HCT116 (cell line): ENCODE measurements at regions not wholly inside any gene's neighbourhood (a gene's known extent, or its start where the extent isn't known, plus 50 kb on each side); places are given as distances from the start of the nearest gene placed in this dataset.

Experiments used
- CBX3 ChIP-seq: IDR thresholded peaks from 2 replicates; pipeline ENCODE4 v1.6.1; 2012; ENCODE audit warnings: low read depth
- EZH2 ChIP-seq: fragments of 200-600 bp; sonication (generic); IDR thresholded peaks from 2 replicates; pipeline ENCODE4 v1.6.1; 2017; ENCODE audit warnings: antibody characterized with exemption, mixed run types
- EZH2phosphoT487 ChIP-seq: fragments of 200-600 bp; IDR thresholded peaks from 2 replicates; pipeline ENCODE4 v1.6.1; 2018; ENCODE audit warnings: antibody characterized with exemption, borderline replicate concordance
- JUND ChIP-seq: IDR thresholded peaks from 2 replicates; pipeline ENCODE4 v1.6.1; 2012
- POLR2A ChIP-seq: IDR thresholded peaks from 2 replicates; pipeline ENCODE4 v1.7.0; 2011; ENCODE audit warnings: borderline replicate concordance; ENCODE audit not compliant: insufficient read depth, insufficient read length; ENCODE audit errors: extremely low read depth
- POLR2AphosphoS5 ChIP-seq: IDR thresholded peaks from 2 replicates; pipeline ENCODE4 v1.6.1; 2011; ENCODE audit warnings: mild to moderate bottlenecking, low read depth, low read length, moderate library complexity
- SIN3A ChIP-seq: IDR thresholded peaks from 2 replicates; pipeline ENCODE4 v1.6.1; 2012; ENCODE audit warnings: low read depth
- SRF ChIP-seq: IDR thresholded peaks from 2 replicates; pipeline ENCODE4 v1.6.1; 2012; ENCODE audit warnings: low read depth
- ZBTB33 ChIP-seq: IDR thresholded peaks from 2 replicates; pipeline ENCODE4 v1.6.1; 2011; ENCODE audit warnings: mild to moderate bottlenecking, low read length, moderate library complexity; ENCODE audit not compliant: insufficient replicate concordance; ENCODE audit errors: extremely low read depth
- ZFX ChIP-seq: fragments of 450-650 bp; IDR thresholded peaks from 2 replicates; pipeline ENCODE4 v1.6.1; 2017
- TF ChIP-seq, protein P1 (sequence below), 3 experiments: fragments of 200-600 bp in 1 of 3; sonication (generic) in 1 of 3; IDR thresholded peaks in 2 of 3; conservative IDR thresholded peaks in 1 of 3; 2 replicates each; pipeline ENCODE4 v1.5.1; 2012 to 2017; ENCODE audit warnings: low read depth in 2 of 3, low read length in 2 of 3, antibody characterized with exemption in 1 of 3, borderline replicate concordance in 1 of 3, control low read depth in 1 of 3, mild to moderate bottlenecking in 1 of 3, mixed read lengths in 1 of 3, mixed run types in 1 of 3, moderate library complexity in 1 of 3; ENCODE audit not compliant: insufficient read depth in 1 of 3
- TF ChIP-seq, protein P2 (sequence below): IDR thresholded peaks from 2 replicates; pipeline ENCODE4 v1.6.1; 2012

GRCh38 chr6:102127253-102127652 lies 733.7 kb downstream of the GRIK2 start:
- TF ChIP-seq ZBTB33: no peak
- no peak for TF ChIP-seq POLR2AphosphoS5
- TF ChIP-seq, protein P1, sequence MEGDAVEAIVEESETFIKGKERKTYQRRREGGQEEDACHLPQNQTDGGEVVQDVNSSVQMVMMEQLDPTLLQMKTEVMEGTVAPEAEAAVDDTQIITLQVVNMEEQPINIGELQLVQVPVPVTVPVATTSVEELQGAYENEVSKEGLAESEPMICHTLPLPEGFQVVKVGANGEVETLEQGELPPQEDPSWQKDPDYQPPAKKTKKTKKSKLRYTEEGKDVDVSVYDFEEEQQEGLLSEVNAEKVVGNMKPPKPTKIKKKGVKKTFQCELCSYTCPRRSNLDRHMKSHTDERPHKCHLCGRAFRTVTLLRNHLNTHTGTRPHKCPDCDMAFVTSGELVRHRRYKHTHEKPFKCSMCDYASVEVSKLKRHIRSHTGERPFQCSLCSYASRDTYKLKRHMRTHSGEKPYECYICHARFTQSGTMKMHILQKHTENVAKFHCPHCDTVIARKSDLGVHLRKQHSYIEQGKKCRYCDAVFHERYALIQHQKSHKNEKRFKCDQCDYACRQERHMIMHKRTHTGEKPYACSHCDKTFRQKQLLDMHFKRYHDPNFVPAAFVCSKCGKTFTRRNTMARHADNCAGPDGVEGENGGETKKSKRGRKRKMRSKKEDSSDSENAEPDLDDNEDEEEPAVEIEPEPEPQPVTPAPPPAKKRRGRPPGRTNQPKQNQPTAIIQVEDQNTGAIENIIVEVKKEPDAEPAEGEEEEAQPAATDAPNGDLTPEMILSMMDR (IDR thresholded peaks at IDR 0.05 in 2 of 3, conservative IDR thresholded peaks at IDR 0.05 in 1 of 3; ENCODE audit: borderline replicate concordance in 1 of 3, insufficient read depth in 1 of 3, low read depth in 2 of 3, low read length in 2 of 3): no peak
- no peak for TF ChIP-seq POLR2A
- no peak for TF ChIP-seq SIN3A
- TF ChIP-seq EZH2phosphoT487: no peak
- TF ChIP-seq, protein P2, sequence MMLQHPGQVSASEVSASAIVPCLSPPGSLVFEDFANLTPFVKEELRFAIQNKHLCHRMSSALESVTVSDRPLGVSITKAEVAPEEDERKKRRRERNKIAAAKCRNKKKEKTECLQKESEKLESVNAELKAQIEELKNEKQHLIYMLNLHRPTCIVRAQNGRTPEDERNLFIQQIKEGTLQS: no peak
- TF ChIP-seq CBX3: no peak
- TF ChIP-seq ZFX: no peak
- TF ChIP-seq SRF: no peak
- no peak for TF ChIP-seq EZH2
- no peak for TF ChIP-seq JUND
